GM21367 (cell line): ENCODE measurements at regions not wholly inside any gene's neighbourhood (a gene's known extent, or its start where the extent isn't known, plus 50 kb on each side); places are given as distances from the start of the nearest gene placed in this dataset.
"Not testable (repeated sequence)": the region's sequence is repeated elsewhere in the genome, so short reads cannot be mapped to it uniquely, and the experiment has no call there.

Experiments
- ATAC-seq: cut with Tn5 transposase; IDR thresholded peaks from one replicate; pipeline ENCODE4 v1.9.1; 2021; ENCODE audit not compliant: unreplicated experiment

DNA sequence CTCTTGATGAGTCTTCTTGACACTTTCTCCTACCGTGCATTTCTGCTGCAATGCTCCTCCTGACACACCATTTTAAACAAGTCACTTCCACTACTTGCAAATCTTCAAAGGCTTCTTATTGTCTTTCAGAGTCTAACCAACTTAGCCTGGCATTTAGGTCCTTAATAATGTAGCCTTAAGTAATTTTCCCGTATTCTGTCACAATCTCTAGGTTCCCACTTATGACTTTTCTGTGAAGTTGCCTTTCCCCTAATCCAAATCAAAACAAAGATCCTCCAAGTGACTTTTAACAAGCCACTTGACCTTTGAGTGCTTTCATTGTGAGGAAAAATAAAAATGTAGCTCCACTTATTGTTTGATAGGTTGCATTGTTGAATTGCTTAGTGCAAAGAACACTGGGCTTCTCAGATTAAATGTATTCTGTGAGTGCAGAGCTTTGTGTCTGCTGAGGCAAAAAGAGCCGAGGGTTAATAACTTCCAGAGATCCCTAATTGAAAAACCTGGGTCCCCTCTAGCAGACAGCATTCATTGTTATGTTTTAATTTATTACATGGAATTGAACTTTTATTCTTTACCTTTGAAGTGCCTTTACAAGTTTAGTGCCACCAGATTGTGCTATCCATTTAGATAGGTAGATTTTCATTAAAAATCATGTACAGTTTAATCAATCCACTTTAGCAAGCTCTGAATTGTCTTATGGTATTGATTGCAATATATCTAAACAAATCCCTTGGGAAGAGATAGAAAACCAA, 341.7 kb upstream of the TYRP1 start:
- no peak for ATAC-seq

GRCh38 chr9:12352045-12352315, 341.2 kb upstream of the TYRP1 start:
- no peak for ATAC-seq

GRCh38 chr9:12363439-12363838, 329.7 kb upstream of the TYRP1 start:
- ATAC-seq, result no peak

- ATAC-seq, result no peak
Observed at GRCh38 chr9:12368569-12368968, 324.6 kb upstream of the TYRP1 start.

DNA sequence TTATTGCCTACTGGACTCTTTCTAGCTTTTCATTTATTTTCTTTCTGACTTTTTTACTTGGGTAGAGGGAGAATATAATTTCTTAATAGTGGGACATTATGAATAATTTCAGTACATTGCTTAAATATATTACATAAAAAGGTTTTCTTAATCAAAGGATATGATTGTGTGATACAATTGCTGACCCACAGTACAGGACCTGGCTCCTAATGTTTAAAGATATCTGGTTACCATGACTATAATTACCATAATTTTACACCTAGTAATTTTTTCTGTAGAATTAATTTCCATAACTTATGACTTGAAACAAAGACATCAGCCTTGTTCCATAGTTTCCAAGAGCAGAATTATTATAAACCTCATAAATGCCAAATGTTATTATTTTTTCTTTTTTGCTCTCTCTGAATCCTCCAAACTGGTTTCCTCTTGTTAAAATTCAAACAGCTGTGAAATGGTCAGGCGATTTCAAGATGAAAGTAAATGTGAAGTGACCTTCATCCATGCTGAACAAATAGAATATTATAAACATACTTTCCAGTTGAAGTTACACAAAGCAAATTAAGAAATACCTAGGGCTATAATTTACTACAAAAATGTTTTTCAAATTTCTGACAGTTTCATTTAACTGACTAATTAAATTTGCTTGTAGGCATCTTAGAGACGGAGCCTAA, 301.2 kb upstream of the TYRP1 start:
- no peak for ATAC-seq

GRCh38 chr9:12394105-12394504, 299.1 kb upstream of the TYRP1 start:
- no peak for ATAC-seq

- no peak for ATAC-seq
Observed at GRCh38 chr9:12403721-12404120, 289.5 kb upstream of the TYRP1 start.

DNA sequence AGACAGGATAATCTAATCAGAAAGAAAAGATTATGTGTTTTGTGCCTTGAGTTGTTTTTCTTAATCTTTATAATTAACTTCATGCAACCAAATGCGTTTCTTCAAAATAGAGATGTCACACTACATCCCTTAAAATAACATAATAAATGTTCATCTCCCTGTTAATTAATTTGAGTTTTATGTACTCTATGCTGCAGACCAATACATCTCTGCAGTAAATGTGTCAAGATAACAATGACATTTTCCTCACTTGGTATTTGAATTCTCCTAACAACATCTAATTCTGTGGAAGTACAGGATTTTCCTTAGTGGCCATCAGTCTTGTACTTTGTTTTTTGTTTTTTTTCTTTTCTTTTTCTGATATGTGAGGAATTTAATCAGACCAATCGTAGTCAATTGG, 279.2 kb upstream of the TYRP1 start:
- no peak for ATAC-seq

- no peak for ATAC-seq
Observed at GRCh38 chr9:12414514-12414913, 278.7 kb upstream of the TYRP1 start.

DNA sequence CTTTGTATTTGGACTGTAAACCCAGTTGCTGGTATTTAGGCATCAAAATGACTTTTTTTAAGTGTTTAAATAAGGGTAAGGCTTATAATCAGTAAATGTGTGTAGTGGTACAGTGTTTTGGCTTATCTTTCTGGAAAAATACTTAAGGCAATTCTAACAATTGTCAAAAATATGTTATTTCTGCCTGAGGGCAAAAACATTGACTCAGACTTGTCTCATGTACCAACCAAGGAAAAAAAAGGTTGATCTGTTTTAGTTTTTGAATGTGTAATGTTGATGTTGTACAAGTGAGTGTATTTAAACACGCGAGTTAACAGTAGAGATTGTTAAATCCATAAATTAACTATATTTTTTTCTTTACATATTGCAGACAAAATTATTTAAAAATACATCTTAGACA, 277.8 kb upstream of the TYRP1 start:
- no peak for ATAC-seq

GRCh38 chr9:12416716-12417115, 276.5 kb upstream of the TYRP1 start:
- ATAC-seq, result no peak

- ATAC-seq, result no peak
Observed at GRCh38 chr9:12424243-12424642, 268.9 kb upstream of the TYRP1 start.

GRCh38 chr9:12425878-12426864, 267.0 kb upstream of the TYRP1 start:
- ATAC-seq, result no peak

- ATAC-seq, result no peak
Observed at GRCh38 chr9:12439267-12439666, 253.9 kb upstream of the TYRP1 start.

- not testable (repeated sequence) for ATAC-seq
Observed at GRCh38 chr9:12441080-12441479, 252.1 kb upstream of the TYRP1 start.

DNA sequence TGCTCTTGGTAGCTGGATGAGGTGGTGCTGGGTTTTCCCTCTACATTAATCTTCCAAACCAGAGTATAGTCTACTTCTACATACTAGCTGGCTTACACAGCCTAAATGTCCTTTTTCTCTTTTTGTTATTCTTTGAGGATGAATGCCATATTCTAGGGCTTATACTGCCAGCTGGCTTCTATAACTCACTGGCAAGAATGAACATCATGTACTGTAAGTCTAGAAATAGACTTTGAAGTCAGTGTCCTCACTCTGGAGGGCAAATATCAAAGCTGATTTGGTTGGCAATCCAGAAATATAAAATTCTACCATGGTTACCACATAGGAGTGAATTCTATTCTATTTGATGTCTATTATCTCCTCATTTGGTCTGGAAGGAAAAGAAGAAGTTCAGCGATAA, 251.7 kb upstream of the TYRP1 start:
- no peak for ATAC-seq

DNA sequence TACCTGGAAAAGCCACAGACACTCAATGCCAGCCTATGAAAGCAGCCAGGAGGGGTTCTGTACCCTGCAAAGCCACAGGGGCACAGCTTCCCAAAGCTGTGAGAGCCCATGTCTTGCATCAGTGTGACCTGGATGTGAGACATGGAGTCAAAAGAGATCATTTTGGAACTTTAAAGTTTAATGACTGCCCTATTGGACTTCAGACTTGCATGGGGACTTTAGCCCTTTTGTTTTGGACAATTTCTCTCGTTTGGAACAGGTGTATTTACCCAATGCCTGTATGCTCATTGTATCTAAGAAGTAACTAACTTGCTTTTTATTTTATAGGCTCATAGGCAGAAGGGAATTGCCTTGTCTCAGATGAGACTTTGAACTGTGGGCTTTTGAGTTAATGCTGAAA, 244.9 kb upstream of the TYRP1 start:
- no peak for ATAC-seq

DNA sequence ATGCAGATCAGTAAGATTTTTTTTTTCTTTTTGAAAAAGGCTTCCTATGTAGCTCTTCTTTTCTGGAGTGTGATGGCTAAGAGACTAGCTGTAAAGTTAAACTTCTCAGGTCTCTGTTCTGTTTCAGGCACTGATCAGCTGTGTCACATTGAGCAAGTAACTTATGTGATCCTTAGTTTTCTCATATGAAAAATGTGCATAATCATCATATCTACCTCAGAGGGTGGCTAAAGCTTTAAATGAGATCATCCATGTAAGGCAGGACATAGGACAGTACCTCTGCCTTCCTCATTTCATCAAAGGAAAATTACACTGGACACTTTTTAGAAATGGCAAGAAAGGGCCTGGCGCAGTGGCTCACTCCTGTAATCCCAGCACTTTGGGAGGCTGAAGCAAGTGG, 235.9 kb upstream of the TYRP1 start:
- ATAC-seq, result no peak

GRCh38 chr9:12461763-12462460, 231.3 kb upstream of the TYRP1 start:
- no peak for ATAC-seq

DNA sequence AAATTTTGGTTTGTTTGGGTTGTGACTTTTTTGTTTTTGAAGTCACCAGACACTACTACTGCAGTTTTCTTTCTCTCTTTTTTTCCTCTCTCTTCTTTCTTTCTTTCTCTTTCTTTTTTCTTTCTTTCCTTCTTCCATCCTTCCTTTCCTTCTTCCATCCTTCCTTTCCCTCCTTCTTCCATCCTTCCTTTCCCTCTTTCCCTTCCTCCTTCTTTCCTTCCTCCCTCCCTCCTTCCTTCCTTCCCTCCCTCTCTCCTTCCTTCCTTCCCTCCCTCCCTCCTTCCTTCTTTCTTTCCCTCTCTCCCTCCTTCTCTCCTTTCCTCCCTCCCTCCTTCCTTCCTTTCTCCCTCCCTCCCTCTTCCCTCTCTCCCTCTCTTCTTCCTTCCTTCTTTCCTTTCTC, 230.3 kb upstream of the TYRP1 start:
- ATAC-seq, result no peak

DNA sequence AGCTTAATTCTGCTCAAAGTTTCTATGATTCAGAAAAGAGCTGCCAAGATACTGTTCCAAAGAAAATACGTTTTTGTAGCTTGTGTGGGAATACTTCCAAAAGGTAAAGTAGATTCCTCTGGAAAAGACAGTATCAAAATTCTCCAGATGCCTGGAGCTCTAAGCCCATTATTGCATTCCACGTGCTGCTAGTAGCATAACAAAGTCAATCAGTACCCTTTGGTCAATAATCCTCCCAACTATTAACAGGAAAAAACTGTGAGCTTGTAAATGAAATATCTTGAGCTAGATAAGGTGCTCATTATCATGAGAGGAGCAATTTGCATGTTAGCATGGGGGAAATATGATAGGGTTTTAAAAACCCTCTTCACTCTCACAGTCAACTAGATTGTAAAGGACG, 229.5 kb upstream of the TYRP1 start:
- no peak for ATAC-seq
